ENCODE measurements at regions not wholly inside any gene's neighbourhood (a gene's known extent, or its start where the extent isn't known, plus 50 kb on each side); places are given as distances from the start of the nearest gene placed in this dataset.

DNA sequence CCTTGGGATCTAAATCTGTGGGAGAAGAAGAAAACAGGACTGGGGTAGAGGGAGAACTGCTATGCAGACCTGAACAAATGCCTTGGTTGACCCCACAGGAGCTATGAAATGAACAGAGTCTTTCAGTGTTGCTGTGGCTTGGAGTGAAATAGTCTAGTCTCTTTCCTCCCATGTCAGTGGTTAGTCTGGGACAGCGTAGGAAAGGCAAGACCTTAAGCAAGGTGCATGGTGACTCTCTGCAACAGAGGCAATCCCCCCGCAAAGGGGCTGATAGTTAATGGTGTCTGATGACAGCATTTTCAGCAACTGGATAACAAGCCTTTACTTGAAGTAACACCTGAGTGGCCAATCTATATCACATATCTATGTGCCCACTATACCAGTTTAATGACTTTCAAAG, 62.3 kb downstream of the ARL4A start:
- Histone ChIP-seq H2AFZ (ENCODE audit: low read depth, low read length) (no peak overlapping the region), H3K36me3 (ENCODE audit: control insufficient read depth in 2 of 2, extremely low read depth in 1 of 2, insufficient read depth in 2 of 2, low read length in 2 of 2) (no peaks in the 10 kb centered on the region), H4K20me1 (replicated peaks; ENCODE audit: control insufficient read depth, extremely low read depth, insufficient read depth, low read length) (no peaks in the 10 kb centered on the region), H3K4me2 (ENCODE audit: insufficient read depth, low read length) (no peak overlapping the region), H3K4me1 (ENCODE audit: control insufficient read depth, extremely low read depth, insufficient read depth, low read length) (peaks cover 14% of the 10 kb centered on the region), H3K27ac (ENCODE audit: insufficient read depth, low read depth, low read length) (no peak overlapping the region), H3K4me3 (replicated peaks in 1 of 3; ENCODE audit: insufficient read depth in 1 of 3, low read depth in 1 of 3, low read length in 3 of 3) (no peak overlapping the region), H3K9me3 (replicated peaks; ENCODE audit: control insufficient read depth, insufficient read depth, low read length) (no peaks in the 10 kb centered on the region), H3K9me1 (replicated peaks; ENCODE audit: control insufficient read depth, extremely low read depth, insufficient read depth, low read length) (peaks cover 2% of the 10 kb centered on the region), H3K9ac (replicated peaks; ENCODE audit: extremely low read depth, insufficient read depth, low read length) (no peak overlapping the region), H3K79me2 (ENCODE audit: control insufficient read depth, insufficient read depth, low read length) (no peaks in the 10 kb centered on the region), H3K27me3 (ENCODE audit: control insufficient read depth in 2 of 2, insufficient read depth in 2 of 2, low read length in 2 of 2) (no peaks in the 10 kb centered on the region)
- ChIA-PET CTCF (interaction anchor here (0.5 to 1.0 kb wide), 4 partner anchors 9 to 63 kb away, joined by 3 to 4 read pairs (median 4); partner anchors contain the start of gene ARL4A), POLR2A (no interaction called here)
- intact Hi-C loops (cut with micrococcal nuclease) = no loop called here
- dilution Hi-C loops (cut with MboI; ENCODE audit: extremely low pct_ligation_motif_present, low sequenced_read_pairs) = no loop called here
- TF ChIP-seq GATA2 (IDR thresholded peaks at IDR 0.05; ENCODE audit: insufficient read depth, insufficient read length, low read depth, low read length) = no peak
- TF ChIP-seq FOS (IDR thresholded peaks at IDR 0.05; ENCODE audit: borderline replicate concordance, insufficient read depth, low read length) = no peak
- TF ChIP-seq, protein P1, sequence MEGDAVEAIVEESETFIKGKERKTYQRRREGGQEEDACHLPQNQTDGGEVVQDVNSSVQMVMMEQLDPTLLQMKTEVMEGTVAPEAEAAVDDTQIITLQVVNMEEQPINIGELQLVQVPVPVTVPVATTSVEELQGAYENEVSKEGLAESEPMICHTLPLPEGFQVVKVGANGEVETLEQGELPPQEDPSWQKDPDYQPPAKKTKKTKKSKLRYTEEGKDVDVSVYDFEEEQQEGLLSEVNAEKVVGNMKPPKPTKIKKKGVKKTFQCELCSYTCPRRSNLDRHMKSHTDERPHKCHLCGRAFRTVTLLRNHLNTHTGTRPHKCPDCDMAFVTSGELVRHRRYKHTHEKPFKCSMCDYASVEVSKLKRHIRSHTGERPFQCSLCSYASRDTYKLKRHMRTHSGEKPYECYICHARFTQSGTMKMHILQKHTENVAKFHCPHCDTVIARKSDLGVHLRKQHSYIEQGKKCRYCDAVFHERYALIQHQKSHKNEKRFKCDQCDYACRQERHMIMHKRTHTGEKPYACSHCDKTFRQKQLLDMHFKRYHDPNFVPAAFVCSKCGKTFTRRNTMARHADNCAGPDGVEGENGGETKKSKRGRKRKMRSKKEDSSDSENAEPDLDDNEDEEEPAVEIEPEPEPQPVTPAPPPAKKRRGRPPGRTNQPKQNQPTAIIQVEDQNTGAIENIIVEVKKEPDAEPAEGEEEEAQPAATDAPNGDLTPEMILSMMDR (IDR thresholded peaks at IDR 0.05; ENCODE audit: extremely low read depth in 1 of 2, insufficient read depth in 1 of 2, low read depth in 1 of 2, low read length in 2 of 2) = no peak
- TF ChIP-seq POLR2A (IDR thresholded peaks at IDR 0.05; ENCODE audit: low read depth, low read length) = no peak
- TF ChIP-seq POLR2AphosphoS5 (IDR thresholded peaks at IDR 0.05; ENCODE audit: insufficient read depth, low read depth, low read length) = no peak
- no peak for TF ChIP-seq MYC (IDR thresholded peaks at IDR 0.05; ENCODE audit: low read depth, low read length)
- no peak for TF ChIP-seq JUN (IDR thresholded peaks at IDR 0.05; ENCODE audit: borderline replicate concordance, insufficient read depth, insufficient read length, low read depth)
- TF ChIP-seq, protein P2, sequence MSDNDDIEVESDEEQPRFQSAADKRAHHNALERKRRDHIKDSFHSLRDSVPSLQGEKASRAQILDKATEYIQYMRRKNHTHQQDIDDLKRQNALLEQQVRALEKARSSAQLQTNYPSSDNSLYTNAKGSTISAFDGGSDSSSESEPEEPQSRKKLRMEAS (IDR thresholded peaks at IDR 0.05; ENCODE audit: insufficient read depth, insufficient read length) = no peak
- no peak for TF ChIP-seq EZH2 (IDR thresholded peaks at IDR 0.05; ENCODE audit: borderline replicate concordance, low read depth, low read length, severe bottlenecking)
- DNase-seq (ENCODE audit: low read depth, low spot score) = no peak
- no TSS peak for BruUV-seq (replicated peaks)
- FAIRE-seq = no peak

Data from endothelial cell of umbilical vein (primary cell).